A172 (cell line): ENCODE measurements at regions not wholly inside any gene's neighbourhood (a gene's known extent, or its start where the extent isn't known, plus 50 kb on each side); places are given as distances from the start of the nearest gene placed in this dataset.

Source experiments
- DNase-seq: peaks from one replicate; pipeline ENCODE4 v3.0.0-alpha.2; 2015; ENCODE audit warnings: low spot score

GRCh38 chr7:46028246-46028645 lies 107.2 kb upstream of the IGFBP3 start:
- DNase-seq = no peak

- no peak for DNase-seq
Measured at GRCh38 chr7:46026741-46027140, 105.7 kb upstream of the IGFBP3 start.

- no peak for DNase-seq
Measured at GRCh38 chr7:46024263-46024916, 103.3 kb upstream of the IGFBP3 start.

GRCh38 chr7:46022397-46022796 lies 101.3 kb upstream of the IGFBP3 start:
- DNase-seq = no peak

- no peak for DNase-seq
Measured at GRCh38 chr7:46015107-46015868, 94.2 kb upstream of the IGFBP3 start.

- DNase-seq = no peak
Measured at GRCh38 chr7:46011501-46011900, 90.4 kb upstream of the IGFBP3 start.

GRCh38 chr7:46011059-46011458 lies 90.0 kb upstream of the IGFBP3 start:
- DNase-seq = no peak

GRCh38 chr7:46009211-46009610 lies 88.1 kb upstream of the IGFBP3 start:
- no peak for DNase-seq

- DNase-seq = no peak
Measured at GRCh38 chr7:46007990-46008643, 87.0 kb upstream of the IGFBP3 start.

- no peak for DNase-seq
Measured at GRCh38 chr7:46007194-46007593, 86.1 kb upstream of the IGFBP3 start.

GRCh38 chr7:46006723-46007122 lies 85.7 kb upstream of the IGFBP3 start:
- no peak for DNase-seq

- DNase-seq = no peak
Measured at GRCh38 chr7:46006212-46006611, 85.1 kb upstream of the IGFBP3 start.

- DNase-seq = no peak
Measured at GRCh38 chr7:46004965-46005364, 83.9 kb upstream of the IGFBP3 start.

- peak; percentile 96 for DNase-seq
Measured at GRCh38 chr7:46003896-46004875, 83.1 kb upstream of the IGFBP3 start.

- no peak for DNase-seq
Measured at GRCh38 chr7:46003161-46003560, 82.1 kb upstream of the IGFBP3 start.

- no peak for DNase-seq
Measured at GRCh38 chr7:46000513-46000912, 79.4 kb upstream of the IGFBP3 start.

GRCh38 chr7:45999541-45999940 lies 78.5 kb upstream of the IGFBP3 start:
- DNase-seq = no peak

GRCh38 chr7:45998506-45998905 lies 77.4 kb upstream of the IGFBP3 start:
- DNase-seq = no peak

- DNase-seq = no peak
Measured at GRCh38 chr7:45993621-45994020, 72.5 kb upstream of the IGFBP3 start.

GRCh38 chr7:45992826-45993225 lies 71.8 kb upstream of the IGFBP3 start:
- DNase-seq = no peak

GRCh38 chr7:45990276-45990675 lies 69.2 kb upstream of the IGFBP3 start:
- DNase-seq = no peak
